HG03025 (cell line): ENCODE measurements at regions not wholly inside any gene's neighbourhood (a gene's known extent, or its start where the extent isn't known, plus 50 kb on each side); places are given as distances from the start of the nearest gene placed in this dataset.
"Not testable (repeated sequence)": the region's sequence is repeated elsewhere in the genome, so short reads cannot be mapped to it uniquely, and the experiment has no call there.

Experiments used
- ATAC-seq: cut with Tn5 transposase; IDR thresholded peaks from one replicate; pipeline ENCODE4 v1.9.1; 2021; ENCODE audit warnings: mild to moderate bottlenecking, moderate library complexity; ENCODE audit not compliant: unreplicated experiment, low FRiP score

GRCh38 chr13:55991666-55992065 is 1149.1 kb upstream of the PRR20A start:
- no peak for ATAC-seq

- no peak for ATAC-seq
These were observed 1148.6 kb upstream of the PRR20A start for GRCh38 chr13:55992145-55992544.

DNA sequence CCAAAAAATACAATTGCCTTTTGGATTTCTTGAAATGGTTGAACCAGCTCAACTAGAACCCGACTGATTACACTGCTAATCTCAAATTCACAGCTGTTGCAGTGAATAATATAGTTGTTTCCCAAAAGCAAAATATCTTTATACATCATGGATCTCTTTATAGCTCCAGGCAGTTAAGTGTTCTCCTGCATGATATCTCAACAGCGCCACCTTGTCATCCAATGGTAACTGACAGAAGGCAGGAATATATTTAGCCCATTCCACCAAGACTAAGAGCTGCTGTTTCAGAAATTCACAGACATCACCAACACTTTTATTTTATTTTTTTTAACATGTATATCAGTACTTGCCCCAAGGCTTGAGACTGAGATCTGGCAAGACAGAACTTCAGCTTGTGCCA is 1141.0 kb upstream of the PRR20A start:
- ATAC-seq: no peak

DNA sequence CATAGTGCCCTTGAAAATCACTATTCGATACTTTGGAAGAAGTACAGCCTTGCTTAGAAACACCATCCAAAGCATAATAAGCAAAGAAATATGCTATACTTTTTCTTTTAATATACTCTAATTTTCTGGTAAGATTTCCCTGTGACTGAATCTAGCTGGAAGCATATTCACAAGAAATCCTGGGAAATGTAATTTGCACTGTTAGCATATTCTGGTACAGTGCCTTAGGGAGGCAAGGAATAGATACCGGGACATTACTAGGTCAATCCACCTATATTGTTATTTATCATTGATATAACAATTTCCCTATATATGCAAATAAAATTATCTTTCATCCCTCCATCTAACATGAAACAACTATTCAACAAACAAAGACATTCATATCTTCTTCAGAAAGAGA is 1131.3 kb upstream of the PRR20A start:
- ATAC-seq: no peak

- ATAC-seq: no peak
These were observed 1128.1 kb upstream of the PRR20A start for GRCh38 chr13:56012644-56013043.

GRCh38 chr13:56015919-56016318 is 1124.8 kb upstream of the PRR20A start:
- no peak for ATAC-seq

DNA sequence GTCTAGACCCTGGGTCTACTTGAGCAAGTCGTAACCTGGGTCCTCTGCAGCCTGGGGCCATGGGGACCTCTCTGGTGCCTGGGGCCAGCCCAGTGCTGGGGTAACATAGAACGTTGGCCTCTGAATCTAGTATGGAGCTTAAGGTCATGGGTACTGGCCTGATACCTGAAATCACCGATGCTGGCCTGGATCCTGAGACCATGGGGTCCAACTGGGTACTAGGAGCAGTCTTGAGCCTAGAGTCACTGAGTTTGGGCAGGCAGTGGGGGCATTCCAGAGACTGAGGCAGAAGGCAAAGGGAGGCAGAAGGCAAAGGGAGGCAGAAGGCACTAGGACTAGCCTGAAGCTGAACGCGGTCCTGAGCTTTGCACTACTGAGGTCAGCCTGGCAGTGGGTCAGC is 1121.1 kb upstream of the PRR20A start:
- no peak for ATAC-seq

DNA sequence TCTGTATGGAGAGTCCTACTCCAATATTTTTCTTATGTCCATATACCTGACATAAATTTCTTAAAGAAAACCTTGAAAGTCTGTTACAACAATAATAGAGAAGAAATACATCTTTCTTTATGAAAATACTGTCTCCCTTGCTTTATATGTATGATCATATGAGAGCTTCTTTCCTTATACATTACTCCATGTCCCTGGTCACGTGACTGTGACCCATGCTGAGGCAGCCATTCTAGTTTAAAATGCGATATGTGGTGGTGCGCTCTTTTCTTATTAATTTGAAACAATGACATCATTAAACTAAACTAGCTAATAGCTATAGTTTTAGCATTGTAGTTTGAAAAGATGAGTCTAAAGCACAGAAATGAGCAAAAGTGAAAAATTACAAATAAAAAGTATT is 1120.3 kb upstream of the PRR20A start:
- no peak for ATAC-seq

GRCh38 chr13:56039992-56040391 is 1100.7 kb upstream of the PRR20A start:
- ATAC-seq: no peak

DNA sequence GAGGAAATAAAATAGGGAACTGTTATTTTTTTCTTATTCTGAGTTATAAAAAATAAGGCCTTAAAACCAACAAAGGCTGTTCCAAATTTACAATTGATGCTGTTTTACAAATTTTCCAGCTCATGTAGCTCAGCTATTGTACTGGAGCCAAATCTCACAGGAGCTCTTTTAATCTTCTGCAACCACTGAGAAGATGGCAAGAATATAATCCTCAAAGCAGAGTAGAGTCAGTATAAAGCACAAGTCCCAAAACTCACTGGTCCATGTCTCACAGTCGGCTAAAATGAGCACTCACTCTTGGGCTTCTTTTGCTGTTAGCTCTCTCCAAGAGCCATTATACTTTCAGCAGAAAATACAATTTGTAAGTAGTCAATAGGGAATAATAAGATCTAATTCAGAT is 1074.4 kb upstream of the PRR20A start:
- ATAC-seq: no peak

DNA sequence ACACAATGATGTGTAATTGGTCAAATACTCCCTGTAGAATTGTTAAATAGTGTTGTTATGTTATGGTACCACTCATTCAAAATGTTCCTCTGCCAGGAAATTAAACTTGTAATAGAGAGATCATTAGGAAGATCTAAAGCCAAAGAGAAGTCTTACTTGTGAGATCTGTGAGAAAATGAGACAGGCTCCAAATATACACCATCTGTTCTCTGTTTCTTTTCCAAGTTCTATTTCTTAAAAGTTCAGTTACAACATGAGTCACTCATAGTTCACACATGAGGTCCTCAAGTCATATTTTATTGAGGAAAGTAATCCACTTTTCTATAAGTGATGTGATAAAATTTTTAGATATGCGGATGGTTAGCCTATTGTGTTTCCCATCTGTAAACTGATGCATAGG is 1038.1 kb upstream of the PRR20A start:
- no peak for ATAC-seq

GRCh38 chr13:56110751-56111150 is 1030.0 kb upstream of the PRR20A start:
- no peak for ATAC-seq

DNA sequence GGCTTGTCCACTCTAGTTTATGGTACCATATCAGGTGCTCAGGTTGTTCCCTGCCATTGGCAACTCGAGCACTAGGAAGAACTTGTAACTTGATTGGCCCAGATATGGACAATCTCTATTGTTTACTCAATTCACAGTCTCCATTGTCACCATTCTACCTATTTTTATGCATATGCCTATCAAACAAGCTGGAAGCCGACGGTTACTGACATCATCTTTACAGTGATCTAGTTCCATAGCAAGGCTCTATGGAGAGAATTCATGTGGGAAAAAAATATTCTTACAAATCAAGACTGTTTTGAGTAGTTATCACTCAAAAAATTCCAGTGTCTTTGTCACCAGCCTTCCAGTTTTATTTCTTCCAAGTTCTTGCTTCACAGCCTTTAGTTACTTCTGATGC is 1006.2 kb upstream of the PRR20A start:
- ATAC-seq: no peak

GRCh38 chr13:56166864-56167263 is 973.9 kb upstream of the PRR20A start:
- no peak for ATAC-seq

GRCh38 chr13:56168581-56168980 is 972.1 kb upstream of the PRR20A start:
- no peak for ATAC-seq

- no peak for ATAC-seq
These were observed 967.4 kb upstream of the PRR20A start for GRCh38 chr13:56173346-56173745.

DNA sequence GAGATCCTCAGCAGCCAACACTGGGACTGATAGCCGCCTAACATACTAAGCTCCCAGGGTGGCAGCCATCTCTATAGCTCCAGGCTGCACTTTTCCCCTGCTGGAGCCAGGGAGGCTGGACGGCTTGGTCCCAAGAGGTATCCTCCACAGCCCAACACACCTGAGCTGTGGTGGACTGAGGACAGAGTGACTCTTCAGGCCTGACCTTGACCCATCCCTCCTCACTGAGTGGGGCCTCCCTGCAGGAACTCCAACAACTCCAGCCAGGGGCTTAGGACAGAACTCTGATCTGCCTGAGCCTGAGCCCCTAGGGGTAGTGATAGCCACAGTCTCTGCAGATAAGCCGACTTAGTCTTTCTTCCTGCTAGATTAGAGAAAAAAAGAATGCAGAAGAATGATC is 958.1 kb upstream of the PRR20A start:
- ATAC-seq: no peak

GRCh38 chr13:56187331-56187730 is 953.4 kb upstream of the PRR20A start:
- no peak for ATAC-seq

DNA sequence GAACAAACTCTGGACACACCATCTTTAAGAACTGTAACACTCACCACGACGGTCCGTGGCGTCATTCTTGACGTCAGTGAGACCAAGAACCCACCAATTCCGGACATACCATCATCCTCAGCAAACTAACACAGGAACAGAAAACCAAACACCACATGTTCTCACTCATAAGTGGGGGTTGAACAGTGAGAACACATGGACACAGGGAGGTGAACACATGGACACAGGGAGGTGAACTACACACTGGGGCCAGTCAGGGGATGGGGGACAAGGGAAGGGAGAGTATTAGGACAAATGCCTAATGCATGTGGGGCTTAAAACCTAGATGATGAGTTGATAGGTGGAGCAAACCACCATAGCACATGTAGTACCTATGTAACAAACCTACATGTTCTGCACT is 952.1 kb upstream of the PRR20A start:
- not testable (repeated sequence) for ATAC-seq

GRCh38 chr13:56189439-56189838 is 951.3 kb upstream of the PRR20A start:
- no peak for ATAC-seq

DNA sequence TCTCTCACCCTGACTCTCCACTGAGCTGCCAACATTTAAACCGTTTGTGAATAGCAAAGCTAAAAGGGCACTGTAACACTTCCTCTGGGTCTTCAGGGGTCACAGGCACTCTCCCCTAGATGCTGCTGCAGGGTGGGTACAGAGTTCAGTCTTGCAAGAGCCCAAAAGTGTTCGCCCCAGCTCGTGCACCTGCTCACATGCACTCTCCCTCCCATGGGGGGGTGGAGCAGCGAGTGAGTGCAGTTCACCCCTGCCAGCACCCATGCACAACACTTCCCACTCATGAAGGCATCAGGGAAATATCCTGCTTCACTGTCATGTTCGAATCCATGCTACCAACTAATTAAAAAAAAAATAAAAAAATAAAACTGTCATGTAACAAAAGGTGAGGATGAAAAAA is 950.7 kb upstream of the PRR20A start:
- no peak for ATAC-seq

DNA sequence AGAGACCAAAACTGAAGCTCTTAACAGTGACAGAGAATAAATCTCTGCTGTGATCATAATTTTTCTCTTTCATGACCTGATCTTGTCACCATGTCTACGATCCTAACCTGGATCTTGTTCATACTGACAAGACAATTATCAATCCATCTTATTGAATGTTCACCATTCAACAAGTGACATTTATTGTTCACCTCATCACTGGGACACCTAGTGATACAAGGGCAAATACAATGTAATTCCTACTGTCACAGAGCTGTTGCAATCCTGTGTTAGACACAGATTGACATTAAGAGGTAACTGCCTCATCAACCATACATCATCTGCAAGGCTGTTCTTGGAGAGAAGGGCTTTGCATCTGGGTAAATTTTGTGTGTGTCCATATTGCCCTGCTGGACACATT is 942.4 kb upstream of the PRR20A start:
- no peak for ATAC-seq

GRCh38 chr13:56201834-56202233 is 938.9 kb upstream of the PRR20A start:
- ATAC-seq: no peak

- ATAC-seq: no peak
These were observed 924.5 kb upstream of the PRR20A start for GRCh38 chr13:56216221-56216620.
